Hepatocyte (in vitro differentiated cells): ENCODE measurements at regions not wholly inside any gene's neighbourhood (a gene's known extent, or its start where the extent isn't known, plus 50 kb on each side); places are given as distances from the start of the nearest gene placed in this dataset.
A peak's percentile ranks its signal among the peaks of the same experiment; 100 is the strongest.

Experiments
- DNase-seq: peaks from one replicate; pipeline ENCODE4 v3.0.0-alpha.2; 2016; ENCODE audit warnings: low spot score
- H2AFZ ChIP-seq: fragments of 200-600 bp; sonication (generic); 2 replicates; pipeline ENCODE4 v1.6.0; 2016; ENCODE audit warnings: antibody characterized with exemption, mild to moderate bottlenecking
- H3K27ac ChIP-seq: fragments of 200-600 bp; sonication (generic); 2 replicates; pipeline ENCODE4 v1.5.1; 2016; ENCODE audit warnings: mild to moderate bottlenecking
- H3K27me3 ChIP-seq: fragments of 200-600 bp; sonication (generic); 2 replicates; pipeline ENCODE4 v1.6.1; 2016
- H3K36me3 ChIP-seq: fragments of 200-600 bp; sonication (generic); replicated peaks from 2 replicates; pipeline ENCODE4 v1.5.1; 2016; ENCODE audit warnings: low read depth; ENCODE audit not compliant: insufficient read depth
- H3K4me1 ChIP-seq: fragments of 200-600 bp; sonication (generic); 2 replicates; pipeline ENCODE4 v1.5.1; 2016; ENCODE audit warnings: mild to moderate bottlenecking, moderate library complexity; ENCODE audit not compliant: insufficient read depth
- H3K4me2 ChIP-seq: fragments of 200-600 bp; sonication (generic); 2 replicates; pipeline ENCODE4 v1.6.0; 2016
- H3K4me3 ChIP-seq: fragments of 200-600 bp; sonication (generic); 2 replicates; pipeline ENCODE4 v1.5.1; 2016; ENCODE audit warnings: mild to moderate bottlenecking
- H3K79me2 ChIP-seq: fragments of 200-600 bp; sonication (generic); 2 replicates; pipeline ENCODE4 v1.6.0; 2017; ENCODE audit warnings: mild to moderate bottlenecking
- H3K9me2 ChIP-seq: fragments of 200-600 bp; sonication (generic); replicated peaks from 2 replicates; pipeline ENCODE4 v1.6.0; 2017; ENCODE audit warnings: mild to moderate bottlenecking; ENCODE audit not compliant: insufficient read depth
- H3K9me3 ChIP-seq: fragments of 200-600 bp; sonication (generic); 2 replicates; pipeline ENCODE4 v1.5.1; 2016; ENCODE audit warnings: low read depth, mild to moderate bottlenecking
- H4K20me1 ChIP-seq: fragments of 200-600 bp; sonication (generic); 2 replicates; pipeline ENCODE4 v1.6.0; 2016; ENCODE audit warnings: mild to moderate bottlenecking; ENCODE audit not compliant: insufficient read depth, poor library complexity, severe bottlenecking
- CTCF ChIP-seq: fragments of 200-600 bp; sonication (generic); IDR thresholded peaks from 2 replicates; pipeline ENCODE4 v1.5.1; 2016; ENCODE audit warnings: antibody characterized with exemption, mild to moderate bottlenecking; ENCODE audit not compliant: poor library complexity
- EZH2 ChIP-seq: fragments of 200-600 bp; sonication (generic); IDR thresholded peaks from 2 replicates; pipeline ENCODE4 v1.6.1; 2016; ENCODE audit warnings: antibody characterized with exemption, mild to moderate bottlenecking, borderline replicate concordance
- EZH2phosphoT487 ChIP-seq: fragments of 200-600 bp; sonication (generic); IDR thresholded peaks from one replicate; pipeline ENCODE4 v1.6.1; 2018; ENCODE audit warnings: antibody characterized with exemption, mild to moderate bottlenecking, low read depth, moderate library complexity; ENCODE audit not compliant: unreplicated experiment, severe bottlenecking
- WGBS: methylation state at CpG from one replicate; pipeline ENCODE4 v1.1.6; 2016; ENCODE audit warnings: low lambda C conversion rate; ENCODE audit errors: missing lambda C conversion rate; 5-methylcytosine and 5-hydroxymethylcytosine counted together

GRCh38 chr9:22790329-22790728, 343.7 kb downstream of the DMRTA1 start:
- Histone ChIP-seq H3K9me3 (no peaks in the 10 kb centered on the region), H3K4me3 (no peak overlapping the region), H3K9me2 (no peaks in the 10 kb centered on the region), H2AFZ (no peak overlapping the region), H4K20me1 (no peaks in the 10 kb centered on the region), H3K27ac (no peak overlapping the region), H3K36me3 (no peaks in the 10 kb centered on the region), H3K27me3 (no peaks in the 10 kb centered on the region), H3K79me2 (no peaks in the 10 kb centered on the region), H3K4me1 (no peaks in the 10 kb centered on the region), H3K4me2 (no peak overlapping the region)
- DNase-seq, result no peak
- TF ChIP-seq EZH2 (no peak), CTCF (no peak), EZH2phosphoT487 (no peak)
- 89% methylated on average over 9 of the region's 9 CpGs for WGBS

GRCh38 chr9:22808876-22809275, 362.3 kb downstream of the DMRTA1 start:
- Histone ChIP-seq H3K79me2 (no peaks in the 10 kb centered on the region), H4K20me1 (no peaks in the 10 kb centered on the region), H3K36me3 (no peaks in the 10 kb centered on the region), H3K9me3 (no peaks in the 10 kb centered on the region), H3K4me1 (no peaks in the 10 kb centered on the region), H3K27me3 (no peaks in the 10 kb centered on the region), H3K4me2 (no peak overlapping the region), H3K27ac (no peak overlapping the region), H3K9me2 (no peaks in the 10 kb centered on the region), H2AFZ (no peak overlapping the region), H3K4me3 (no peak overlapping the region)
- no peak for DNase-seq
- no peak for TF ChIP-seq CTCF
- TF ChIP-seq EZH2, result no peak
- no peak for TF ChIP-seq EZH2phosphoT487
- 79% methylated on average over 1 of the region's 1 CpG for WGBS

GRCh38 chr9:22809371-22809770, 362.7 kb downstream of the DMRTA1 start:
- H3K4me2 ChIP-seq, result no peak overlapping the region
- TF ChIP-seq EZH2phosphoT487 (no peak), EZH2 (no peak), CTCF (no peak)
- 66% methylated on average over 2 of the region's 2 CpGs for WGBS

GRCh38 chr9:22813529-22813928, 366.9 kb downstream of the DMRTA1 start:
- Histone ChIP-seq H3K4me1 (no peaks in the 10 kb centered on the region), H3K79me2 (no peaks in the 10 kb centered on the region), H3K4me2 (no peak overlapping the region), H3K27me3 (no peaks in the 10 kb centered on the region), H4K20me1 (no peaks in the 10 kb centered on the region), H3K36me3 (no peaks in the 10 kb centered on the region), H3K27ac (no peak overlapping the region), H3K9me2 (no peaks in the 10 kb centered on the region), H3K4me3 (no peak overlapping the region), H3K9me3 (no peaks in the 10 kb centered on the region), H2AFZ (no peak overlapping the region)
- 90% methylated on average over 2 of the region's 2 CpGs for WGBS
- TF ChIP-seq CTCF, result peak; percentile 66
- no peak for TF ChIP-seq EZH2
- peak; percentile 55 for DNase-seq

More at GRCh38 chr9:22809371-22809770, 362.7 kb downstream of the DMRTA1 start:
- Histone ChIP-seq H2AFZ (no peak overlapping the region), H3K27ac (no peak overlapping the region), H3K36me3 (no peaks in the 10 kb centered on the region), H3K27me3 (no peaks in the 10 kb centered on the region), H3K9me2 (no peaks in the 10 kb centered on the region), H3K79me2 (no peaks in the 10 kb centered on the region), H3K9me3 (no peaks in the 10 kb centered on the region), H3K4me3 (no peak overlapping the region), H4K20me1 (no peaks in the 10 kb centered on the region), H3K4me1 (no peaks in the 10 kb centered on the region)
- DNase-seq, result no peak
